Trophoblast cell (in vitro differentiated cells and primary cell): ENCODE measurements at regions not wholly inside any gene's neighbourhood (a gene's known extent, or its start where the extent isn't known, plus 50 kb on each side); places are given as distances from the start of the nearest gene placed in this dataset.

ENCODE experiments used
- DNase-seq, 2 donors: peaks; one replicate each; pipeline ENCODE4 v3.0.0-alpha.2; 2016
- H2AFZ ChIP-seq: 2 replicates; pipeline ENCODE4 v1.6.1; 2013; ENCODE audit warnings: low read length, moderate library complexity, mild to moderate bottlenecking; ENCODE audit not compliant: insufficient read depth, poor library complexity
- H2AK5ac ChIP-seq: 2 replicates; pipeline ENCODE4 v1.6.1; 2013; ENCODE audit warnings: mild to moderate bottlenecking, low read length
- H2BK120ac ChIP-seq: 2 replicates; pipeline ENCODE4 v1.6.1; 2013; ENCODE audit warnings: low read length, mild to moderate bottlenecking, moderate library complexity; ENCODE audit not compliant: insufficient read depth, poor library complexity
- H2BK12ac ChIP-seq: 2 replicates; pipeline ENCODE4 v1.6.1; 2013; ENCODE audit warnings: mild to moderate bottlenecking, low read length, moderate library complexity
- H2BK5ac ChIP-seq: 2 replicates; pipeline ENCODE4 v1.6.1; 2013; ENCODE audit warnings: low read length, low read depth, moderate library complexity, mild to moderate bottlenecking; ENCODE audit not compliant: poor library complexity
- H3K14ac ChIP-seq: 2 replicates; pipeline ENCODE4 v1.6.1; 2013; ENCODE audit warnings: mild to moderate bottlenecking, low read length
- H3K18ac ChIP-seq: 2 replicates; pipeline ENCODE4 v1.6.1; 2013; ENCODE audit warnings: mild to moderate bottlenecking, low read length
- H3K23ac ChIP-seq: 2 replicates; pipeline ENCODE4 v1.6.1; 2013; ENCODE audit warnings: low read length
- H3K27ac ChIP-seq: 2 replicates; pipeline ENCODE4 v1.5.1; 2013; ENCODE audit warnings: low read depth, mild to moderate bottlenecking, inconsistent platforms, low read length, moderate library complexity
- H3K27me3 ChIP-seq: 2 replicates; pipeline ENCODE4 v1.6.1; 2013; ENCODE audit warnings: inconsistent platforms, mild to moderate bottlenecking, low read length, moderate library complexity; ENCODE audit not compliant: insufficient read depth
- H3K36me3 ChIP-seq, 2 experiments: 1 replicate in 1 of 2; 2 replicates in 1 of 2; pipeline ENCODE4 v1.6.1; 2013; ENCODE audit warnings: low read length in 2 of 2, mild to moderate bottlenecking in 2 of 2, moderate library complexity in 1 of 2; ENCODE audit not compliant: insufficient read depth in 2 of 2, control insufficient read depth in 1 of 2
- H3K4ac ChIP-seq: 2 replicates; pipeline ENCODE4 v1.6.1; 2013; ENCODE audit warnings: low read depth, mild to moderate bottlenecking, low read length, moderate library complexity
- H3K4me1 ChIP-seq, 2 experiments: 1 replicate in 1 of 2; 2 replicates in 1 of 2; pipeline ENCODE4 v1.6.1; 2013; ENCODE audit warnings: low read length in 2 of 2, mild to moderate bottlenecking in 2 of 2, moderate library complexity in 1 of 2; ENCODE audit not compliant: insufficient read depth in 2 of 2, control insufficient read depth in 1 of 2
- H3K4me2 ChIP-seq: 2 replicates; pipeline ENCODE4 v1.6.1; 2013; ENCODE audit warnings: inconsistent platforms, mild to moderate bottlenecking, low read length, moderate library complexity
- H3K4me3 ChIP-seq: 2 replicates; pipeline ENCODE4 v1.5.1; 2013; ENCODE audit warnings: mild to moderate bottlenecking, low read depth, low read length, inconsistent platforms
- H3K79me1 ChIP-seq: one replicate; pipeline ENCODE4 v1.6.1; 2013; ENCODE audit warnings: low read length
- H3K79me2 ChIP-seq: 2 replicates; pipeline ENCODE4 v1.6.1; 2013; ENCODE audit warnings: low read length, mild to moderate bottlenecking; ENCODE audit not compliant: control insufficient read depth, insufficient read depth, poor library complexity
- H3K9ac ChIP-seq: 2 replicates; pipeline ENCODE4 v1.6.1; 2013; ENCODE audit warnings: mild to moderate bottlenecking, low read length
- H3K9me3 ChIP-seq: 2 replicates; pipeline ENCODE4 v1.6.1; 2013; ENCODE audit warnings: low read depth, mild to moderate bottlenecking, control low read depth, inconsistent platforms, low read length; ENCODE audit not compliant: insufficient read depth
- H4K12ac ChIP-seq: 2 replicates; pipeline ENCODE4 v1.6.1; 2013; ENCODE audit warnings: low read depth, mild to moderate bottlenecking, low read length, moderate library complexity
- H4K8ac ChIP-seq: 2 replicates; pipeline ENCODE4 v1.6.1; 2013; ENCODE audit warnings: low read depth, mild to moderate bottlenecking, low read length, moderate library complexity
- H4K91ac ChIP-seq: one replicate; pipeline ENCODE4 v1.6.1; 2013; ENCODE audit warnings: low read depth, mild to moderate bottlenecking, low read length, moderate library complexity
- WGBS: extraction: QIAGEN DNeasy Blood & Tissue Kit; methylation state at CpG from one replicate; pipeline ENCODE4 v1.1.7; 2013; ENCODE audit warnings: missing lambda C conversion rate; ENCODE audit not compliant: insufficient read length, insufficient coverage; ENCODE audit errors: extremely low coverage; 5-methylcytosine and 5-hydroxymethylcytosine counted together

DNA sequence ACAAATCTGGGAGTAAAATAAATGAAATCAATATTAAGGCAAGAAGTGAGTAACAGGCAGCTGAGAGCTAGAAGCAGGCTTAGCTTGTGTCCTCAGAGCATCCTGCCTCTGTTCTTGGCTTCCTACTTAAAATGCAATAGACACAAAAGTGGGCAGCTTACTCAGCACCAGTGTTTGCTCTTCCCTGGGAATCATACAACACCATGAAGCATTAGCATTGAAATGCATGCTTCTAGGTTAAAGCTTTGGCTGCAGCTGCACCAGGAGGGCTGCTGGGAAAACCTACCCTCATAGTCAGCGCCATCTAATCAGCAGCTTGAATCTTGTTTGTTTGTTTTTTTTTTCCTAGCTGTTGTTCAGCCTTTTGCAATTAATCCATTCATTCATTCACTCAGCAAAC lies 104.2 kb upstream of the VWC2 start:
- Histone ChIP-seq H3K79me2 (no peaks in the 10 kb centered on the region), H2BK120ac (no peak overlapping the region), H3K9me3 (no peaks in the 10 kb centered on the region), H4K8ac (no peak overlapping the region), H3K14ac (no peak overlapping the region), H3K4ac (no peak overlapping the region), H3K4me3 (no peak overlapping the region), H3K4me2 (no peak overlapping the region), H2AK5ac (no peak overlapping the region), H2AFZ (no peak overlapping the region), H3K36me3 (no peaks in the 10 kb centered on the region), H4K91ac (no peak overlapping the region), H2BK12ac (no peak overlapping the region), H3K4me1 (no peaks in the 10 kb centered on the region), H3K27me3 (no peaks in the 10 kb centered on the region), H3K9ac (no peak overlapping the region), H3K23ac (no peak overlapping the region), H3K27ac (no peak overlapping the region), H2BK5ac (no peak overlapping the region), H3K79me1 (no peaks in the 10 kb centered on the region), H4K12ac (no peak overlapping the region), H3K18ac (no peak overlapping the region)
- WGBS: no CpG with 5 or more reads among the region's 1 CpG
- peak; percentile 7 to 57 for DNase-seq

DNA sequence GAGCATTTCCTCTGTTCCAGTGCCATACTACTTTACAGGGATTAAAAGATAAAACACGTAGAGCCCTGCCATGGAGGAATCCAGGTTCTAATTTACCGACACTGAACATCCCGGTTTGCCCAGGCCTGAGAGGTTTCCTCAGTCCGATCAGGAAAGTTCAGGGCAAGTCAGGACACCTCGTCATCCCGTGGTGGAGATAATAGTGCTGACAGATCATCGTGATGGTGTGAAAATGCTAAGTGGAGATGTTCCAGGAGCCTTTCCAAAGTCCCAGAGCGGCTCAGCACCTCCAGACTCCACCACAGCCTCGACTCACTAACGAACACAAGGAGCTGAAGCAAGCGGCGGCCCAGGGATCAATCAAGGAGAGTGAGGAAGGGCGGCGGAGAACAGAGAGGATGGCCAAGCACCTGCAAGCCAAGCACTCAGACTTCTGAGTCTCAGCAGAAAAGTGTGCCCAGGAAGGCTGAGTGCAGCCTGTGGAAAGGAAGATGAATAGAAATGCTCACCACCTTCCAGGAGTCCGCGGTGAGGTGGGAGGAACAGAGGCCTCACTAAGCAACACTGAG lies 103.7 kb upstream of the VWC2 start:
- H3K4ac ChIP-seq: no peak overlapping the region
- no peak overlapping the region for H2BK12ac ChIP-seq
- H3K79me2 ChIP-seq: no peaks in the 10 kb centered on the region
- H4K12ac ChIP-seq: no peak overlapping the region
- H2AK5ac ChIP-seq: no peak overlapping the region
- H3K36me3 ChIP-seq: no peaks in the 10 kb centered on the region
- DNase-seq: peak in 1 of 2 donors; percentile 31
- H3K4me2 ChIP-seq: no peak overlapping the region
- no peak overlapping the region for H3K14ac ChIP-seq
- H2BK120ac ChIP-seq: no peak overlapping the region
- H3K27ac ChIP-seq: no peak overlapping the region
- H3K27me3 ChIP-seq: no peaks in the 10 kb centered on the region
- no peaks in the 10 kb centered on the region for H3K79me1 ChIP-seq
- no peak overlapping the region for H4K91ac ChIP-seq
- H3K4me1 ChIP-seq: no peaks in the 10 kb centered on the region
- no peak overlapping the region for H2AFZ ChIP-seq
- no peak overlapping the region for H3K9ac ChIP-seq
- H3K23ac ChIP-seq: no peak overlapping the region
- H3K18ac ChIP-seq: no peak overlapping the region
- no CpG with 5 or more reads among the region's 16 CpGs for WGBS
- H3K4me3 ChIP-seq: no peak overlapping the region
- H3K9me3 ChIP-seq: no peaks in the 10 kb centered on the region
- no peak overlapping the region for H4K8ac ChIP-seq
- H2BK5ac ChIP-seq: no peak overlapping the region

DNA sequence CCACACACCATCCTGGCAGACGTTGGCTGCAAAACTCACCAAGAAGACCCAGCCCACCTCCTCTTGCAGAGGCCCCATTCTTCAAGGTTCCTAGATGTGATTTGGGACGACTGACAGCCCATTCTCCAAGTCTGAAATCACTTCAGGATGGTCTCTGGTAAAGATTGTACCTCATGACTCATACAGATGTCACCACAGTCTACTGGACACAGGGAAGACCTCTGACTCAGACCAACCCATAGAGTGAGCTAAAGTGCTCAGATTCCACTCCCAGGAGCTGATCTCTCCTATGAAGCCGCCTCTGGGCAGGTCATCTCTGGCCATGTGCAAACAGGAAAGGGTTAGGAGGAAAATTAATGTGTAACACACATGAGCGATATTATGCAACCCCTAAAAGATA lies 102.4 kb upstream of the VWC2 start:
- no peak overlapping the region for H2BK120ac ChIP-seq
- H2BK5ac ChIP-seq: no peak overlapping the region
- H3K4me1 ChIP-seq: no peaks in the 10 kb centered on the region
- no peak overlapping the region for H4K12ac ChIP-seq
- H3K4me2 ChIP-seq: no peak overlapping the region
- no peaks in the 10 kb centered on the region for H3K9me3 ChIP-seq
- H3K9ac ChIP-seq: no peak overlapping the region
- no peaks in the 10 kb centered on the region for H3K79me1 ChIP-seq
- no peaks in the 10 kb centered on the region for H3K36me3 ChIP-seq
- no peaks in the 10 kb centered on the region for H3K79me2 ChIP-seq
- no peak overlapping the region for H4K8ac ChIP-seq
- no peak overlapping the region for H2AFZ ChIP-seq
- H3K4ac ChIP-seq: no peak overlapping the region
- DNase-seq: peak; percentile 29 to 77
- H2BK12ac ChIP-seq: no peak overlapping the region
- H3K27ac ChIP-seq: no peak overlapping the region
- H3K18ac ChIP-seq: no peak overlapping the region
- H3K14ac ChIP-seq: no peak overlapping the region
- WGBS: no CpG with 5 or more reads among the region's 4 CpGs
- no peaks in the 10 kb centered on the region for H3K27me3 ChIP-seq
- no peak overlapping the region for H3K23ac ChIP-seq
- no peak overlapping the region for H3K4me3 ChIP-seq
- H2AK5ac ChIP-seq: no peak overlapping the region
- H4K91ac ChIP-seq: no peak overlapping the region

DNA sequence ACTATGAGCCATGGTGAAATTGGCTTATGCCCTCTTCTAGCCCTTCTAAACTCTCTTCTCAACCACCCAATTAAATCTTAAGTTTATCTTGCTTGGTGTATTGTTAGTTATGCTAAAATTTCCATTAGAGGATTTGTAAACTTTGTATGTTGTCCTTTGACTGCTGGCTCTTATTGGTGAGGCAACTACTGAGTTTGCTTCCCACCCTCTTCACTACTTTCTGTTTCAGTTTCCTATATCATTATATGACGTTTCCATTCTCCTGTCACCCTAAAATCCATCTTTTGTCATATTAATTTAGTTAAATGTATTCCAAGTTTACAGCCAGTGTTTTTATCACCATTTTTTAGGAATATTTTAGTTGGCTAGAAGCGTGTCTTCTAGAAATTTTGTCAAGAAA lies 80.9 kb upstream of the VWC2 start:
- Histone ChIP-seq H3K79me1 (no peaks in the 10 kb centered on the region), H3K18ac (no peak overlapping the region), H3K9me3 (no peaks in the 10 kb centered on the region), H2BK12ac (no peak overlapping the region), H4K91ac (no peak overlapping the region), H3K4me3 (no peak overlapping the region), H3K4ac (no peak overlapping the region), H2AK5ac (no peak overlapping the region), H3K79me2 (no peaks in the 10 kb centered on the region), H2BK120ac (no peak overlapping the region), H2AFZ (no peak overlapping the region), H3K27me3 (no peaks in the 10 kb centered on the region), H4K8ac (no peak overlapping the region), H3K27ac (no peak overlapping the region), H3K14ac (no peak overlapping the region), H3K23ac (no peak overlapping the region), H2BK5ac (no peak overlapping the region), H4K12ac (no peak overlapping the region), H3K4me1 (no peaks in the 10 kb centered on the region), H3K9ac (no peak overlapping the region), H3K4me2 (no peak overlapping the region), H3K36me3 (no peaks in the 10 kb centered on the region)
- WGBS: no CpG with 5 or more reads among the region's 2 CpGs
- no peak for DNase-seq
